OCI-LY3 (cell line): ENCODE measurements at regions not wholly inside any gene's neighbourhood (a gene's known extent, or its start where the extent isn't known, plus 50 kb on each side); places are given as distances from the start of the nearest gene placed in this dataset.

Experiments used
- H2AFZ ChIP-seq: fragments of 200-600, 300-600 bp; shearing (Covaris generic); 2 replicates; pipeline ENCODE4 v1.6.0; 2014; ENCODE audit warnings: antibody characterized with exemption, low read depth, low read length
- H3K27ac ChIP-seq: fragments of 200-600, 300-600 bp; sonication (generic); 2 replicates; pipeline ENCODE4 v1.5.1; 2014; ENCODE audit warnings: mild to moderate bottlenecking, low read length, moderate library complexity, mixed read lengths
- H3K27me3 ChIP-seq: fragments of 200-600, 300-600 bp; sonication (generic); 2 replicates; pipeline ENCODE4 v1.6.1; 2014; ENCODE audit warnings: low read depth, low read length, mixed read lengths
- H3K36me3 ChIP-seq: fragments of 200-600, 300-600 bp; sonication (generic); replicated peaks from 2 replicates; pipeline ENCODE3; 2014; ENCODE audit warnings: low read depth, low read length, mixed read lengths
- H3K4me1 ChIP-seq: fragments of 300-600, 200-600 bp; sonication (generic); 2 replicates; pipeline ENCODE4 v1.6.1; 2014; ENCODE audit warnings: low read length, mixed read lengths
- H3K4me2 ChIP-seq: fragments of 200-600, 300-600 bp; sonication (generic); 2 replicates; pipeline ENCODE4 v1.6.1; 2014; ENCODE audit warnings: low read length, mixed read lengths
- H3K4me3 ChIP-seq: fragments of 300-600, 200-600 bp; sonication (generic); 2 replicates; pipeline ENCODE4 v1.5.1; 2014; ENCODE audit warnings: antibody characterized with exemption, mild to moderate bottlenecking, low read length, moderate library complexity
- H3K79me2 ChIP-seq: fragments of 300-600, 200-600 bp; shearing (Covaris generic); 2 replicates; pipeline ENCODE4 v1.6.1; 2014; ENCODE audit warnings: mild to moderate bottlenecking, low read length, mixed read lengths
- H3K9ac ChIP-seq: fragments of 300-600, 200-600 bp; shearing (Covaris generic); 2 replicates; pipeline ENCODE4 v1.6.0; 2014; ENCODE audit warnings: mild to moderate bottlenecking, low read length, moderate library complexity
- H3K9me3 ChIP-seq: fragments of 200-600, 300-600 bp; shearing (Covaris generic); 2 replicates; pipeline ENCODE4 v1.6.1; 2014; ENCODE audit warnings: low read length, mixed read lengths; ENCODE audit not compliant: insufficient read depth
- H4K20me1 ChIP-seq: fragments of 200-600, 300-600 bp; sonication (generic); 2 replicates; pipeline ENCODE4 v1.6.1; 2016; ENCODE audit warnings: low read length, mixed read lengths; ENCODE audit not compliant: insufficient read depth
- CTCF ChIP-seq: fragments of 200-600, 300-600 bp; sonication (generic); IDR thresholded peaks from 2 replicates; pipeline ENCODE4 v1.5.1; 2014; ENCODE audit warnings: antibody characterized with exemption, low read length, low read depth
- EZH2phosphoT487 ChIP-seq: fragments of 200-600 bp; shearing (Covaris generic); IDR thresholded peaks from 2 replicates; pipeline ENCODE4 v1.6.1; 2018; ENCODE audit warnings: antibody characterized with exemption, mixed run types, low read depth

GRCh38 chr18:76167845-76168621 is 327.0 kb downstream of the ZNF516 start:
- Histone ChIP-seq H3K4me3 (no peak overlapping the region), H3K79me2 (no peaks in the 10 kb centered on the region), H4K20me1 (no peaks in the 10 kb centered on the region), H3K9me3 (no peaks in the 10 kb centered on the region), H2AFZ (no peak overlapping the region), H3K36me3 (no peaks in the 10 kb centered on the region), H3K27ac (no peak overlapping the region), H3K9ac (no peak overlapping the region), H3K27me3 (no peaks in the 10 kb centered on the region), H3K4me1 (no peaks in the 10 kb centered on the region), H3K4me2 (no peak overlapping the region)
- no peak for TF ChIP-seq EZH2phosphoT487
- TF ChIP-seq CTCF, result no peak

DNA sequence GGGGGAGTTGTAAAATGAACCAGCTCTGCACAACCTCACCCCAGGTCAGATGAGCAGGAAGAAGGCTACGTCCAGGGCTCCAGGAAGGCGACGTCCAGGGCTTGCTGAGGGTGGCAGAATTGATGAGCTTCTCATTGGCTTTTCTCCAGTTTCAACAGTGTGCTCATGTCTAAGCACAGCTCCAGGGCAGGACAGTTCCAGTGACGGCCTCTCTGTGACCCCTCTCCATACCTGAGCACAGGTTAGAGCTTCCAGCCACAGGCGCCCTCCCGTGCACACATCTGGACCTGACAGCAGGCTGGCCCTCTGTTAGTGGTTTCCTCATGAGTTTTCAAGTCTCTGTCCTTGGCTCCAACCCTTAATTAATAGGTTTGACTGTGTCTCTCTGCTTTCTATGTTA is 327.6 kb downstream of the ZNF516 start:
- H3K36me3 ChIP-seq, result no peaks in the 10 kb centered on the region
- no peaks in the 10 kb centered on the region for H3K79me2 ChIP-seq
- H3K9me3 ChIP-seq, result no peaks in the 10 kb centered on the region
- no peak overlapping the region for H3K4me2 ChIP-seq
- no peak overlapping the region for H3K27ac ChIP-seq
- H3K27me3 ChIP-seq, result no peaks in the 10 kb centered on the region
- H3K4me1 ChIP-seq, result no peaks in the 10 kb centered on the region
- no peak for TF ChIP-seq CTCF
- TF ChIP-seq EZH2phosphoT487, result no peak
- H4K20me1 ChIP-seq, result no peaks in the 10 kb centered on the region
- no peak overlapping the region for H2AFZ ChIP-seq
- H3K9ac ChIP-seq, result no peak overlapping the region
- H3K4me3 ChIP-seq, result no peak overlapping the region

DNA sequence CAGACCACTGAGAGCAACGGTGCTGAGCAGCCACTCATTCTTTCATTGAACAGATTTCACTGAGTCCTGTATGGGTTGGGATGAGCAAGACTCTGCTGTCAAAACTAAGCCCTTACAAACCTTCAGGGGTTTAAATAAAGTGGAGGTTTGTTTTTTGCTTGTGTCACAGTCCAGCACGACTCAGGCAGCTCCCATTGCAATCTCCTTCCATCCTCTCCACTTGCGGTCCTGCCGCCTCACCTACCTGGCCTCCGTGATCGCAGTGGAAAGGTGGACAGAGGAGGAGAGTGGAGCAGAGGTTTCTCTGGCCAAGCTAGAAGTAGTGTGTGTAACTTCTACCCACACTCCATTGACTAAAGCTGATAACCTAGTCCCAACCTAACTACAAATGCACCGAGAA is 332.2 kb downstream of the ZNF516 start:
- no peak overlapping the region for H2AFZ ChIP-seq
- H3K4me3 ChIP-seq, result no peak overlapping the region
- H3K9ac ChIP-seq, result no peak overlapping the region
- no peaks in the 10 kb centered on the region for H4K20me1 ChIP-seq
- H3K9me3 ChIP-seq, result no peaks in the 10 kb centered on the region
- no peaks in the 10 kb centered on the region for H3K27me3 ChIP-seq
- no peaks in the 10 kb centered on the region for H3K79me2 ChIP-seq
- H3K36me3 ChIP-seq, result no peaks in the 10 kb centered on the region
- no peak overlapping the region for H3K27ac ChIP-seq
- H3K4me2 ChIP-seq, result no peak overlapping the region
- H3K4me1 ChIP-seq, result no peaks in the 10 kb centered on the region
- TF ChIP-seq CTCF (no peak), EZH2phosphoT487 (no peak)

GRCh38 chr18:76161983-76162382 is 333.1 kb downstream of the ZNF516 start:
- Histone ChIP-seq H3K27me3 (no peaks in the 10 kb centered on the region), H3K9ac (no peak overlapping the region)

More at GRCh38 chr18:76161983-76162382, 333.1 kb downstream of the ZNF516 start:
- H3K4me2 ChIP-seq, result no peak overlapping the region
- H3K4me3 ChIP-seq, result no peak overlapping the region
- no peaks in the 10 kb centered on the region for H3K36me3 ChIP-seq
- no peaks in the 10 kb centered on the region for H4K20me1 ChIP-seq
- H3K79me2 ChIP-seq, result no peaks in the 10 kb centered on the region
- H3K4me1 ChIP-seq, result no peaks in the 10 kb centered on the region
- TF ChIP-seq CTCF (no peak), EZH2phosphoT487 (no peak)
- H3K9me3 ChIP-seq, result no peaks in the 10 kb centered on the region
- no peak overlapping the region for H2AFZ ChIP-seq
- no peak overlapping the region for H3K27ac ChIP-seq
